HCT116 (cell line): ENCODE measurements at regions not wholly inside any gene's neighbourhood (a gene's known extent, or its start where the extent isn't known, plus 50 kb on each side); places are given as distances from the start of the nearest gene placed in this dataset.
"Not testable (repeated sequence)": the region's sequence is repeated elsewhere in the genome, so short reads cannot be mapped to it uniquely, and the experiment has no call there.

ENCODE experiments used
- ATAC-seq: fragments of 200-7000 bp; cut with Tn5 transposase; 2 replicates; pipeline ENCODE4 v1.9.1; 2020; ENCODE audit warnings: mild to moderate bottlenecking, moderate library complexity
- BruUV-seq: library from RNA; stranded (reverse); fragments of 400-500 nt; replicated peaks from 2 replicates; lab custom pipeline; 2021; lab: Mats Ljungman, UMichigan
- CTCF ChIA-PET: fragments of 300-600 bp; sonication (Branson Sonifier 250); formaldehyde crosslinking; loops from one replicate; lab custom pipeline; 2021; ENCODE audit warnings: antibody characterized with exemption; lab: Charles Lee
- POLR2A ChIA-PET: fragments of 300-600, 350-600 bp; sonication (Branson Sonifier 250); formaldehyde crosslinking; loops from one replicate; lab custom pipeline; 2021; ENCODE audit warnings: antibody characterized with exemption; lab: Charles Lee
- RAD21 ChIA-PET, 2 experiments: fragments of 300-600 bp; sonication (Branson Sonifier 250); formaldehyde crosslinking; loops; one replicate each; lab custom pipeline; 2023; ENCODE audit warnings: low total read pairs in 2 of 2; ENCODE audit not compliant: uncharacterized antibody in 2 of 2, unreplicated experiment in 2 of 2, low non-redundant PET in 1 of 2; lab: Charles Lee
- DNase-seq: peaks from one replicate; pipeline ENCODE4 v3.0.0-alpha.2; 2010; ENCODE audit warnings: low read depth, low spot score
- H2AFZ ChIP-seq: fragments of 200-600 bp; shearing (Covaris generic), sonication (generic); 2 replicates; pipeline ENCODE4 v1.6.1; 2017; ENCODE audit warnings: low read depth, mixed run types, mixed read lengths, antibody characterized with exemption, low read length; ENCODE audit not compliant: poor library complexity, severe bottlenecking
- H3K27ac ChIP-seq: 2 replicates; pipeline ENCODE4 v1.5.1; 2012; ENCODE audit warnings: low read depth, low read length
- H3K27me3 ChIP-seq: fragments of 200-600 bp; sonication (generic); 2 replicates; pipeline ENCODE4 v1.6.1; 2016; ENCODE audit warnings: mixed run types, low read length, mixed read lengths; ENCODE audit not compliant: insufficient read depth
- H3K36me3 ChIP-seq, 2 experiments: fragments of 200-500 bp in 1 of 2; fragments of 200-600 bp in 1 of 2; sonication (Bioruptor generic) in 1 of 2; sonication (generic) in 1 of 2; 2 replicates each; pipeline versions ENCODE4 v1.5.1 to v1.6.1; 2014 to 2016; ENCODE audit warnings: low read length in 2 of 2, inconsistent platforms in 1 of 2, mixed read lengths in 1 of 2, mixed run types in 1 of 2; ENCODE audit not compliant: insufficient read depth in 2 of 2, control insufficient read depth in 1 of 2
- H3K4me1 ChIP-seq, 2 experiments: fragments of 200-600 bp in 1 of 2; sonication (generic) in 1 of 2; 2 replicates each; pipeline versions ENCODE4 v1.5.1 to v1.6.1; 2012 to 2017; ENCODE audit warnings: low read length in 2 of 2, inconsistent platforms in 1 of 2, mild to moderate bottlenecking in 1 of 2, mixed read lengths in 1 of 2, mixed run types in 1 of 2, moderate library complexity in 1 of 2; ENCODE audit not compliant: insufficient read depth in 2 of 2, control insufficient read depth in 1 of 2
- H3K4me2 ChIP-seq: fragments of 200-600 bp; sonication (generic); 2 replicates; pipeline ENCODE4 v1.6.1; 2017; ENCODE audit warnings: mixed run types, low read length, mixed read lengths
- H3K4me3 ChIP-seq, 2 experiments: fragments of 200-600 bp in 1 of 2; sonication (generic) in 1 of 2; replicated peaks in 1 of 2; 2 replicates each; pipeline ENCODE4 v1.5.1; 2011 to 2016; ENCODE audit warnings: low read length in 2 of 2, control low read depth in 1 of 2, low read depth in 1 of 2, mild to moderate bottlenecking in 1 of 2, mixed read lengths in 1 of 2, mixed run types in 1 of 2
- H3K79me2 ChIP-seq: fragments of 200-600 bp; sonication (generic); 2 replicates; pipeline ENCODE4 v1.6.1; 2017; ENCODE audit warnings: mild to moderate bottlenecking, mixed run types, low read length, moderate library complexity, mixed read lengths; ENCODE audit not compliant: insufficient read depth
- H3K9ac ChIP-seq: fragments of 200-600 bp; sonication (generic); 2 replicates; pipeline ENCODE4 v1.6.1; 2016; ENCODE audit warnings: low read length, mixed read lengths
- H3K9me2 ChIP-seq: fragments of 200-600 bp; sonication (generic), shearing (Covaris generic); 2 replicates; pipeline ENCODE4 v1.6.1; 2017; ENCODE audit warnings: mixed run types, mild to moderate bottlenecking, moderate library complexity; ENCODE audit not compliant: insufficient read depth
- H3K9me3 ChIP-seq, 2 experiments: fragments of 200-500 bp in 1 of 2; fragments of 200-600 bp in 1 of 2; sonication (Bioruptor generic) in 1 of 2; sonication (generic) in 1 of 2; 2 replicates each; pipeline ENCODE4 v1.6.1; 2014 to 2017; ENCODE audit warnings: low read length in 2 of 2, mixed read lengths in 2 of 2, inconsistent platforms in 1 of 2, low read depth in 1 of 2, mild to moderate bottlenecking in 1 of 2, mixed run types in 1 of 2, moderate library complexity in 1 of 2; ENCODE audit not compliant: control insufficient read depth in 1 of 2, insufficient read depth in 1 of 2
- H4K20me1 ChIP-seq: fragments of 200-600 bp; sonication (generic), shearing (Covaris generic); 2 replicates; pipeline ENCODE4 v1.6.1; 2017; ENCODE audit warnings: mixed run types, mild to moderate bottlenecking, moderate library complexity; ENCODE audit not compliant: insufficient read depth
- intact Hi-C: fragments of 100-400 bp; cut with micrococcal nuclease; formaldehyde crosslinking; loops from 2 replicates; pipeline ENCODE4 v1.10.0; 2022

- CTCF ChIA-PET, H3K9me2 ChIP-seq, H3K9me3 ChIP-seq, ATAC-seq, H3K27ac ChIP-seq, H3K4me2 ChIP-seq, H3K9ac ChIP-seq, BruUV-seq, H4K20me1 ChIP-seq, RAD21 ChIA-PET, H3K27me3 ChIP-seq, DNase-seq, H2AFZ ChIP-seq, H3K4me3 ChIP-seq, H3K4me1 ChIP-seq: not testable (repeated sequence)
- Histone ChIP-seq H3K79me2 (peaks cover 24% of the 10 kb centered on the region; the same call in 1 of the 2 replicates), H3K36me3 (peaks cover 16 to 17% of the 10 kb centered on the region in 2 experiments)
- intact Hi-C loops = loop anchor here (10.0 kb wide), 1 partner anchor 101 kb away; no protein-coding TSS in a partner anchor
- POLR2A ChIA-PET = interaction anchor here (0.9 kb wide), 1 partner anchor 75 kb away, joined by 4 read pairs; the partner anchor contains the start of gene KCTD7
Observed at GRCh38 chr7:66553675-66554074, 75.0 kb upstream of the KCTD7 start.

GRCh38 chr7:66554291-66554690, 74.4 kb upstream of the KCTD7 start:
- H3K9me2 ChIP-seq, RAD21 ChIA-PET, H3K27ac ChIP-seq, H3K4me1 ChIP-seq, CTCF ChIA-PET, H4K20me1 ChIP-seq, ATAC-seq, H3K27me3 ChIP-seq, BruUV-seq, H2AFZ ChIP-seq, H3K9ac ChIP-seq, H3K4me2 ChIP-seq, H3K4me3 ChIP-seq, H3K9me3 ChIP-seq, DNase-seq: not testable (repeated sequence)
- Histone ChIP-seq H3K79me2 (peaks cover 30% of the 10 kb centered on the region; the same call in 1 of the 2 replicates), H3K36me3 (peaks cover 16 to 17% of the 10 kb centered on the region in 2 experiments)
- intact Hi-C loops = loop anchor here (10.0 kb wide), 1 partner anchor 101 kb away; no protein-coding TSS in a partner anchor
- POLR2A ChIA-PET = interaction anchor here (0.9 kb wide), 1 partner anchor 74 kb away, joined by 4 read pairs; the partner anchor contains the start of gene KCTD7

- H3K4me3 ChIP-seq, H3K9me2 ChIP-seq, RAD21 ChIA-PET, H3K9ac ChIP-seq, H4K20me1 ChIP-seq, BruUV-seq, CTCF ChIA-PET, H3K27me3 ChIP-seq, H3K27ac ChIP-seq, ATAC-seq, H3K9me3 ChIP-seq, H2AFZ ChIP-seq, POLR2A ChIA-PET, H3K4me2 ChIP-seq, H3K4me1 ChIP-seq, DNase-seq: not testable (repeated sequence)
- H3K79me2 ChIP-seq = peaks cover 34% of the 10 kb centered on the region
- intact Hi-C loops = loop anchor here (10.0 kb wide), 1 partner anchor 100 kb away; no protein-coding TSS in a partner anchor
- peaks cover 16 to 17% of the 10 kb centered on the region in 2 experiments for H3K36me3 ChIP-seq
Observed at GRCh38 chr7:66554842-66555430, 73.7 kb upstream of the KCTD7 start.
